GM12865 (cell line): ENCODE measurements at regions not wholly inside any gene's neighbourhood (a gene's known extent, or its start where the extent isn't known, plus 50 kb on each side); places are given as distances from the start of the nearest gene placed in this dataset.

Source experiments
- DNase-seq: peaks from one replicate; pipeline ENCODE4 v3.0.0; 2010; ENCODE audit warnings: low read depth
- H3K4me3 ChIP-seq: 2 replicates; pipeline ENCODE4 v1.5.1; 2011; ENCODE audit warnings: mild to moderate bottlenecking, low read depth, low read length, control low read depth
- TF ChIP-seq, protein P1 (sequence below): IDR thresholded peaks from 2 replicates; pipeline ENCODE4 v1.5.1; 2011; ENCODE audit warnings: low read length, control low read depth, low read depth, inconsistent platforms; ENCODE audit not compliant: insufficient read depth; ENCODE audit errors: missing control alignments

DNA sequence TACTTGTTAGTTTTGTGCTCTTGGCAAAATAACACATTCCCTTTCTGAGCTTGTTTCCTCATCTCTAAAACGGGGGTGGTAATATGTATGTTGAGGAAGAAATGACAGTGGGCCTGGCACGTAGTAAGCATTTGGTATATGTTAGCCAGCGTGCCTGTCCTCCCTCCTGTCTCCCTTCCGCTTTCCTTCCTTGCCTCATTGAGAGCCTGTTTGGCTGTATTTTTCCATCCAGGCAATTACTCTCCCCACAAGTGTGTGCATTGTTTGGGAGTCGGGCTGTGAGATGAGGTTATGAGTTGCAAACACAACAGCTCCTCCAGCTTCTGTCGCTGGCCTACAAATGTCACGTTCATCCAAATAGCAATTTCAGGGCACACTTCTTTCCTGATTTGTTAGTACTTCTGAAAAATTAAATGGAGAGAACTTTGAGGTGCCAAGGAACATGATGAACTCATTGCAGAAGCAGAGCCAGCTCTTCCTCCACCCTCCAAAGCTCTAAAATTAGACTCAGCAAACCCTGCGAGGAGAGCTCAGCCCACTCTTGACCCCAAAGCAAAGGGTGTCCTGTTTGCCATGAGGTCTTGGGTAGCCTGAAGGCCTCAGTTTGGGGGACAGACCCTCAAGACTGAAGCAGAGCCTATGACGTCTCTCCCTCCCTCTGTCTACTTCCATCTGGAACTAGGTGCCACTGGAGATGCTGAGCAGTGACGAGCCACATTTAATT, 50.7 kb upstream of the TOX2 start:
- H3K4me3 ChIP-seq: no peak overlapping the region
- no peak for DNase-seq
- TF ChIP-seq, protein P1, sequence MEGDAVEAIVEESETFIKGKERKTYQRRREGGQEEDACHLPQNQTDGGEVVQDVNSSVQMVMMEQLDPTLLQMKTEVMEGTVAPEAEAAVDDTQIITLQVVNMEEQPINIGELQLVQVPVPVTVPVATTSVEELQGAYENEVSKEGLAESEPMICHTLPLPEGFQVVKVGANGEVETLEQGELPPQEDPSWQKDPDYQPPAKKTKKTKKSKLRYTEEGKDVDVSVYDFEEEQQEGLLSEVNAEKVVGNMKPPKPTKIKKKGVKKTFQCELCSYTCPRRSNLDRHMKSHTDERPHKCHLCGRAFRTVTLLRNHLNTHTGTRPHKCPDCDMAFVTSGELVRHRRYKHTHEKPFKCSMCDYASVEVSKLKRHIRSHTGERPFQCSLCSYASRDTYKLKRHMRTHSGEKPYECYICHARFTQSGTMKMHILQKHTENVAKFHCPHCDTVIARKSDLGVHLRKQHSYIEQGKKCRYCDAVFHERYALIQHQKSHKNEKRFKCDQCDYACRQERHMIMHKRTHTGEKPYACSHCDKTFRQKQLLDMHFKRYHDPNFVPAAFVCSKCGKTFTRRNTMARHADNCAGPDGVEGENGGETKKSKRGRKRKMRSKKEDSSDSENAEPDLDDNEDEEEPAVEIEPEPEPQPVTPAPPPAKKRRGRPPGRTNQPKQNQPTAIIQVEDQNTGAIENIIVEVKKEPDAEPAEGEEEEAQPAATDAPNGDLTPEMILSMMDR: no peak

DNA sequence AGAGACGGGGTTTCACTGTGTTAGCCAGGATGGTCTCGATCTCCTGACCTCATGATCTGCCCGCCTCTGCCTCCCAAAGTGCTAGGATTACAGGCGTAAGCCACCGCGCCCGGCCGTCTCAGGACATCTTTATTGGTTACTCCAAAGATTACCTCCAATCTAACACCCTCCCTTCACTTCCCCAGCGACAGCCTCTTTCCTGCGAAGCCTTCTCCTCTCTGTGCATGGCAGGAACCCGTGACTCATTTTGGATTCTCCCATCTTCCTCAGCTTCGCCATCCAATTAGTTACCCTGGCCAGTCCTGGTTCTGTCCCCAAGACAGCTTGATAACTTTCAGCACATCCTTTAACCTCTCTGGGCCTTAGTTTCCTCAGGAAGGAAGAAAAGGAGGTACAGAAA, 51.3 kb upstream of the TOX2 start:
- DNase-seq: no peak
- no peak overlapping the region for H3K4me3 ChIP-seq
- TF ChIP-seq, protein P1: no peak

DNA sequence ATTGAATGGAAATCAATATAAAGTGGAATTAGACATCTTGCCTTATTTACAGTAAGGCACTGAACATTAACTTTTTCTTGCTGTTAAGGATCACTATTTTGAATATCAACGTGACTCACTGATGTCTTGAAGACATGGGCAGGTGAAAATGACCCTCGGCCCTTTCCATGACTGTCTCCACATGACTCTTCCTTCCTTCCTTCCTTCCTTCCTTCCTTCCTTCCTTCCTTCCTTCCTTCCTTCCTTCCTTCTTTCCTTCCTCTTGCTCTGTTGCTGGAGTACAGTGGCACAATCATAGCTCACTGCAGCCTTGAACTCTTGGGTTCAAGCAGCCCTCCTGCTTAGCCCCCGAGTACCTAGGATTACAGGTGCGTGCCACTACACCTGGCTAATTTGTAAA, 52.2 kb upstream of the TOX2 start:
- TF ChIP-seq, protein P1: no peak
- H3K4me3 ChIP-seq: no peak overlapping the region
- no peak for DNase-seq

DNA sequence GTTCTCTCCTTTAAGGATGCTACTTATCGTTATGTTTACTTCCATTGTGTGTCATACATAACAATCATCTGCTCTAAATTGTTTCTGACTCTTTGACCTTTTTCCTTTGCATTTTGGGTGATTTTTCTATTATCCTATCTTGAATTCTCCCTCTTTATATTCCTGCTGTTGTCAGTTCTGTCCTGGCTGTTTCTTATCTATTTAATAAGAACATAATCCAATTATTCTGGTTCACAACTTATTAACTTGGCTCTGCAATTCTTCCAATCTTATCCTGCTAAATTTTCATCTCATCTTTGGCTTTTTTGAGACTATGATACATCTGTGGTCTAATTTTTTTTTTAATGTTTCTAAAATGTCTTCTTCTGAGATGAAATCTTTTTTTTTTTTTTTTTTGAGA, 54.7 kb upstream of the TOX2 start:
- no peak for DNase-seq
- TF ChIP-seq, protein P1: no peak
- no peak overlapping the region for H3K4me3 ChIP-seq

DNA sequence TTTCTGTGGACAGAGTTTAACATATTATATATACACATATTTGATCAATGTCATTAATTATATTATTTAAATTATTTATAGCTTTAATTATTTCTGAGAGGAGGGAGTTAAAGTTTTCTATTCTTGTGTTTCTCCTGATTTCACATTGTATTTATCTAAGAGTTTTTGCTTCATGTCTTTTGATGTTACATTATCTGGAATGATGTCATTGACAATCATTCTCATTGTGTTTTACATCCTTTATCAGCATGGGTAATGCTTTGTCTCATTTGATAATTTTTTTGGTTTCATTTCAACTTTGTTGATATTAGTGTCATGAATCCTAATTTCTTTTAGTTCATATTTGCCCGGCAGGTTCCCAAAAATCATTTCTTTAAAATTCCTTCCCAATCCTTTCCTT, 56.7 kb upstream of the TOX2 start:
- no peak for DNase-seq
- no peak overlapping the region for H3K4me3 ChIP-seq
- TF ChIP-seq, protein P1: no peak

DNA sequence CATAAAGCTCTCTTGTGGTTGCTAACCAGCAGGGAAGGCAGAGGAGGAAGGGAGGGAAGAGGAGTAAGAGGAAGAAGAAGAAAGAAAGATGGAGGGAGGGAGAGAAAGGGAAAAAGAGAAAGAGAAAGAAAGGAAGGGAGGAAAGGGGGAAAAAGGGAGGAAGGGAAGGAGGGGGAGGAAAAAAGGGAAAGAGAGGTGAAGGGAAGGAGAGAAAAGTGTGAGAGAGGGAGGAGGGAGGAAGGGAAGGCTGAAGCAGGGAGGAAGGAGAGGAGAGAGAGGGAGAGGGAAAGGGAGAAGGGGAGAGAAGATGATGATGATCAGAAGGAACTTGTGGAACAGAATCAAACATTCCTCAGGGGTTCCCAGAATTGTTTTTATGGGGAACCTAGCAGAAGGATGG, 57.5 kb upstream of the TOX2 start:
- no peak overlapping the region for H3K4me3 ChIP-seq
- no peak for DNase-seq
- TF ChIP-seq, protein P1: no peak

DNA sequence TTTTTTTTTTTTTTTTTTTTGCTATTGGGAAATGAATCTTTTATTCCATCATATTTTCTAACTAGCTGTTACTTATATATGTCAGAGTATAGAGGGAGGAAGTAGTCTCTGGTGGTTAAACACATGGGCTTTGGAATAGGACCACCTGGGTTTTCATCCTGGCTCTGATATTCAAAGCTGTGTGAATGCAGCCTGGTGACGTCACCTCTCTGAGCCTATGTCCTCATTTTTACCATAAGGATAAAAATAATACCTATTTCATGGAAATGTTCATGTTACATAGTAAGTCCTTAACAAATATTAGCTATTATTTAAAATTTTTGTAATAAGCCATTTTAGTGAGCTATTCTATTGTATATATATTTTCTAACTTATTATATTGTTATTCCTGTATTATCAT, 58.8 kb upstream of the TOX2 start:
- TF ChIP-seq, protein P1: no peak
- H3K4me3 ChIP-seq: no peak overlapping the region
- DNase-seq: no peak
